ENCODE measurements at regions not wholly inside any gene's neighbourhood (a gene's known extent, or its start where the extent isn't known, plus 50 kb on each side); places are given as distances from the start of the nearest gene placed in this dataset.

GRCh38 chr13:87982400-87982799 is 311.2 kb downstream of the SLITRK5 start:
- Histone ChIP-seq H3K4me3 (ENCODE audit: low read depth in 1 of 3, low read length in 3 of 3) (no peak overlapping the region), H3K27ac (ENCODE audit: low read depth in 1 of 2, low read length in 2 of 2) (no peak overlapping the region), H3K27me3 (ENCODE audit: control insufficient read depth in 4 of 4, insufficient read depth in 4 of 4, low read length in 3 of 4) (no peaks in the 10 kb centered on the region), H3K9me3 (ENCODE audit: control insufficient read depth in 4 of 4, low read length in 3 of 4) (no peaks in the 10 kb centered on the region), H3K4me1 (ENCODE audit: control insufficient read depth in 4 of 4, insufficient read depth in 4 of 4, low read length in 3 of 4) (no peaks in the 10 kb centered on the region), H3K36me3 (ENCODE audit: control insufficient read depth in 4 of 4, insufficient read depth in 3 of 4, low read depth in 1 of 4, low read length in 3 of 4) (no peaks in the 10 kb centered on the region), H3K9ac (ENCODE audit: low read depth in 1 of 2, low read length in 2 of 2) (no peak overlapping the region)
- TF ChIP-seq YY1 (IDR thresholded peaks at IDR 0.05) (no peak), FOXA2 (IDR thresholded peaks at IDR 0.05) (no peak), HNF4G (IDR thresholded peaks at IDR 0.05) (no peak), EGR1 (IDR thresholded peaks at IDR 0.05; ENCODE audit: low read depth in 2 of 2) (no peak), REST (IDR thresholded peaks at IDR 0.05) (no peak), JUND (IDR thresholded peaks at IDR 0.05) (no peak), NR2F2 (IDR thresholded peaks at IDR 0.05) (no peak), GABPA (IDR thresholded peaks at IDR 0.05 in 1 of 2, conservative IDR thresholded peaks at IDR 0.05 in 1 of 2) (no peak), CTCF (IDR thresholded peaks at IDR 0.05; ENCODE audit: low read depth, low read length, missing input control) (no peak), ZBTB33 (IDR thresholded peaks at IDR 0.05) (no peak), MAX (IDR thresholded peaks at IDR 0.05) (no peak), FOXA1 (IDR thresholded peaks at IDR 0.05) (no peak), SP1 (IDR thresholded peaks at IDR 0.05) (no peak), ATF3 (IDR thresholded peaks at IDR 0.05) (no peak), RXRA (IDR thresholded peaks at IDR 0.05) (no peak), RAD21 (IDR thresholded peaks at IDR 0.05) (no peak), HNF4A (conservative IDR thresholded peaks at IDR 0.05) (no peak), TAF1 (conservative IDR thresholded peaks at IDR 0.05) (no peak)
- no peak for DNase-seq (ENCODE audit: low spot score)

All from liver (tissue), 7 donors.